SU-DHL-6 (cell line): ENCODE measurements at regions not wholly inside any gene's neighbourhood (a gene's known extent, or its start where the extent isn't known, plus 50 kb on each side); places are given as distances from the start of the nearest gene placed in this dataset.

Experiments used
- H2AFZ ChIP-seq: fragments of 200-600 bp; sonication (generic); 2 replicates; pipeline ENCODE4 v1.6.1; 2014; ENCODE audit warnings: low read depth, mild to moderate bottlenecking, moderate library complexity, mixed read lengths, antibody characterized with exemption, low read length; ENCODE audit not compliant: severe bottlenecking
- H3F3A ChIP-seq: fragments of 200-600 bp; shearing (Covaris generic); 2 replicates; pipeline ENCODE4 v1.6.0; 2016; ENCODE audit warnings: antibody characterized with exemption, mild to moderate bottlenecking; ENCODE audit not compliant: insufficient read depth
- H3K27ac ChIP-seq: fragments of 200-600 bp; sonication (generic); 2 replicates; pipeline ENCODE4 v1.5.1; 2016; ENCODE audit warnings: low read depth, mild to moderate bottlenecking, low read length, moderate library complexity, mixed read lengths
- H3K27me3 ChIP-seq: fragments of 200-600 bp; sonication (generic), shearing (Covaris generic); 2 replicates; pipeline ENCODE4 v1.6.0; 2014; ENCODE audit warnings: mild to moderate bottlenecking, low read length
- H3K36me3 ChIP-seq: fragments of 200-600 bp; sonication (generic); 2 replicates; pipeline ENCODE4 v1.6.1; 2014; ENCODE audit warnings: mild to moderate bottlenecking, low read length, mixed read lengths
- H3K4me2 ChIP-seq: fragments of 300-600, 200-600 bp; shearing (Covaris generic), sonication (generic); 2 replicates; pipeline ENCODE4 v1.6.0; 2014; ENCODE audit warnings: low read length, low read depth, mild to moderate bottlenecking; ENCODE audit not compliant: poor library complexity, severe bottlenecking
- H3K4me3 ChIP-seq: fragments of 200-600 bp; sonication (generic); 2 replicates; pipeline ENCODE4 v1.5.1; 2014; ENCODE audit warnings: antibody characterized with exemption, low read length, mild to moderate bottlenecking, mixed read lengths; ENCODE audit not compliant: insufficient read depth, poor library complexity, severe bottlenecking
- H3K79me2 ChIP-seq: fragments of 200-600 bp; sonication (generic); 2 replicates; pipeline ENCODE4 v1.6.1; 2014; ENCODE audit warnings: mild to moderate bottlenecking, low read length, moderate library complexity; ENCODE audit not compliant: insufficient read depth
- H3K9ac ChIP-seq: fragments of 200-600 bp; sonication (generic); 2 replicates; pipeline ENCODE4 v1.7.0; 2014; ENCODE audit warnings: mild to moderate bottlenecking, low read length
- H3K9me2 ChIP-seq: fragments of 200-600 bp; sonication (generic); replicated peaks from 2 replicates; pipeline ENCODE4 v1.6.1; 2014; ENCODE audit warnings: low read length; ENCODE audit not compliant: insufficient read depth
- H3K9me3 ChIP-seq: fragments of 200-600 bp; sonication (generic); 2 replicates; pipeline ENCODE4 v1.6.1; 2014; ENCODE audit warnings: low read length, mixed read lengths; ENCODE audit not compliant: insufficient read depth
- H4K20me1 ChIP-seq: fragments of 200-600 bp; sonication (generic); 2 replicates; pipeline ENCODE4 v1.6.1; 2014; ENCODE audit warnings: low read depth, mild to moderate bottlenecking, antibody characterized with exemption, low read length, moderate library complexity, mixed read lengths
- CTCF ChIP-seq: fragments of 200-600 bp; sonication (generic); IDR thresholded peaks from one replicate; pipeline ENCODE4 v1.5.1; 2017; ENCODE audit warnings: antibody characterized with exemption, mild to moderate bottlenecking, low read length, moderate library complexity; ENCODE audit not compliant: insufficient read depth, poor library complexity, severe bottlenecking
- EZH2phosphoT487 ChIP-seq: fragments of 200-600 bp; sonication (generic), shearing (Covaris generic); conservative IDR thresholded peaks from 2 replicates; pipeline ENCODE4 v1.6.1; 2018; ENCODE audit warnings: mild to moderate bottlenecking, antibody characterized with exemption, low read length, moderate library complexity, mixed read lengths

- no peak for TF ChIP-seq CTCF
- TF ChIP-seq EZH2phosphoT487, result no peak
- Histone ChIP-seq H2AFZ (no peak overlapping the region), H3K4me2 (no peak overlapping the region), H3K27ac (no peak overlapping the region), H4K20me1 (no peaks in the 10 kb centered on the region), H3K9ac (no peak overlapping the region), H3F3A (no peaks in the 10 kb centered on the region), H3K4me3 (no peak overlapping the region), H3K9me3 (no peaks in the 10 kb centered on the region), H3K27me3 (no peaks in the 10 kb centered on the region), H3K79me2 (no peaks in the 10 kb centered on the region), H3K9me2 (no peaks in the 10 kb centered on the region), H3K36me3 (no peaks in the 10 kb centered on the region)
These were observed 430.5 kb downstream of the HLX start for GRCh38 chr1:221309723-221310122.

- Histone ChIP-seq H2AFZ (no peak overlapping the region), H3K9me2 (no peaks in the 10 kb centered on the region), H3K9me3 (no peaks in the 10 kb centered on the region), H3K36me3 (no peaks in the 10 kb centered on the region), H3F3A (no peaks in the 10 kb centered on the region), H3K4me3 (no peak overlapping the region), H3K4me2 (no peak overlapping the region), H3K27ac (no peak overlapping the region), H3K79me2 (no peaks in the 10 kb centered on the region), H3K9ac (no peak overlapping the region), H3K27me3 (no peaks in the 10 kb centered on the region), H4K20me1 (no peaks in the 10 kb centered on the region)
- no peak for TF ChIP-seq EZH2phosphoT487
- TF ChIP-seq CTCF, result no peak
These were observed 430.9 kb downstream of the HLX start for GRCh38 chr1:221310180-221310579.

DNA sequence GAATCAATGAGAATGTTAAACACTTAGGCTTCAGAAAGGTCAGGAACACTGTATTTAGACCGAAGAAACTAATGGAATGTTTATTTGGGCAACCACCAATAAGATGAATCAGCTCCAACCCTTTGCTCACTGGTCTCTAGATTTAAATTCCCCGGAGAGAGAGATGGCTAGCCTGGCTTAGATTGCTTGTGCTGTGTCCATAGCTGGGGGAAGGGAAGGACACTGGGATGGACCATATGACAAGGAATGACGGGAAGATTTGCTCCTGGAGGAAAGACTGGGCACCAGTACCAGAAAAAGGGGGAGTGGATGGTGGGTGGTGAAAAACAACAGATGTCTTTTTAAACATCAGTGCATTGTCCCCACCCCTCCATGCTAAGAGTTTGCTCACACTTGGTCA, 426.6 kb downstream of the DUSP10 start:
- Histone ChIP-seq H4K20me1 (no peaks in the 10 kb centered on the region), H3K9ac (no peak overlapping the region), H3K79me2 (no peaks in the 10 kb centered on the region), H3K27ac (no peak overlapping the region), H3K9me3 (no peaks in the 10 kb centered on the region), H3K9me2 (no peaks in the 10 kb centered on the region), H3K4me3 (no peak overlapping the region), H3F3A (no peaks in the 10 kb centered on the region), H2AFZ (no peak overlapping the region), H3K4me2 (no peak overlapping the region), H3K36me3 (no peaks in the 10 kb centered on the region), H3K27me3 (no peaks in the 10 kb centered on the region)
- TF ChIP-seq CTCF (no peak), EZH2phosphoT487 (no peak)
